Brain microvascular endothelial cell (primary cell): ENCODE measurements at regions not wholly inside any gene's neighbourhood (a gene's known extent, or its start where the extent isn't known, plus 50 kb on each side); places are given as distances from the start of the nearest gene placed in this dataset.
"Not testable (repeated sequence)": the region's sequence is repeated elsewhere in the genome, so short reads cannot be mapped to it uniquely, and the experiment has no call there.

Experiments used
- DNase-seq: peaks from one replicate; pipeline ENCODE4 v3.0.0-alpha.2; 2020
- H3K27ac ChIP-seq: fragments of 250-450 bp; sonication (Bioruptor Pico); 2 replicates; pipeline ENCODE4 v1.5.1; 2020; ENCODE audit warnings: mild to moderate bottlenecking, moderate library complexity
- H3K27me3 ChIP-seq: fragments of 250-450 bp; sonication (Bioruptor Pico); replicated peaks from 2 replicates; pipeline ENCODE4 v1.5.1; 2020; ENCODE audit warnings: mild to moderate bottlenecking
- H3K36me3 ChIP-seq: fragments of 250-450 bp; sonication (Bioruptor Pico); replicated peaks from 2 replicates; pipeline ENCODE4 v1.5.1; 2020; ENCODE audit warnings: mild to moderate bottlenecking
- H3K4me3 ChIP-seq: 2 replicates; pipeline ENCODE4 v1.5.1; 2011; ENCODE audit warnings: low read depth, mild to moderate bottlenecking, control low read depth, low read length, moderate library complexity
- in situ Hi-C: cut with HindIII; loops from 2 replicates; pipeline ENCODE4 v1.10.0; 2017; ENCODE audit warnings: low sequenced_read_pairs, low pct_ligation_motif_present
- TF ChIP-seq, protein P1 (sequence below): IDR thresholded peaks from 2 replicates; pipeline ENCODE4 v1.5.1; 2011; ENCODE audit warnings: low read depth, mild to moderate bottlenecking, moderate library complexity, low read length, control low read depth, inconsistent platforms; ENCODE audit errors: missing control alignments

DNA sequence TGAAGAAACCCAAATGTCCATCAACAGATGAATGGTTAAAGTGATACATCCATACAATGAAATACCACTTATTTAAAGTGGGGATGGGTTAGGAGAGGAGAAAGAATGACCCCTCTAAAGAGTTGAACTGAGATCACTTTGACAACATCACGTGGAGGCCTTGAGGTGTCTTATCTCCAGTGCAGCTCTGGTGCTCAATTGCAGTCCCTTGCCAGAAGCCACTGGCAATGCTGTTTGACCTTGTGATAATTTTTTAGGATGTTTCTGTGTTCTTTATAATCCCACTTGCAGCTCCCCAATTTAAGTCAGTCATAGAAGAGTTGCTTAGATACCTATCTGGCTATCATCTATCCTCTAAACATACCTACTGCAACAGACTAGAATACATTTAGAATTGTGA, 167.6 kb downstream of the ZNF648 start:
- no peaks in the 10 kb centered on the region for H3K36me3 ChIP-seq
- no peak overlapping the region for H3K4me3 ChIP-seq
- no peak overlapping the region for H3K27ac ChIP-seq
- H3K27me3 ChIP-seq = no peaks in the 10 kb centered on the region
- no peak for DNase-seq
- in situ Hi-C loops = no loop called here
- TF ChIP-seq, protein P1, sequence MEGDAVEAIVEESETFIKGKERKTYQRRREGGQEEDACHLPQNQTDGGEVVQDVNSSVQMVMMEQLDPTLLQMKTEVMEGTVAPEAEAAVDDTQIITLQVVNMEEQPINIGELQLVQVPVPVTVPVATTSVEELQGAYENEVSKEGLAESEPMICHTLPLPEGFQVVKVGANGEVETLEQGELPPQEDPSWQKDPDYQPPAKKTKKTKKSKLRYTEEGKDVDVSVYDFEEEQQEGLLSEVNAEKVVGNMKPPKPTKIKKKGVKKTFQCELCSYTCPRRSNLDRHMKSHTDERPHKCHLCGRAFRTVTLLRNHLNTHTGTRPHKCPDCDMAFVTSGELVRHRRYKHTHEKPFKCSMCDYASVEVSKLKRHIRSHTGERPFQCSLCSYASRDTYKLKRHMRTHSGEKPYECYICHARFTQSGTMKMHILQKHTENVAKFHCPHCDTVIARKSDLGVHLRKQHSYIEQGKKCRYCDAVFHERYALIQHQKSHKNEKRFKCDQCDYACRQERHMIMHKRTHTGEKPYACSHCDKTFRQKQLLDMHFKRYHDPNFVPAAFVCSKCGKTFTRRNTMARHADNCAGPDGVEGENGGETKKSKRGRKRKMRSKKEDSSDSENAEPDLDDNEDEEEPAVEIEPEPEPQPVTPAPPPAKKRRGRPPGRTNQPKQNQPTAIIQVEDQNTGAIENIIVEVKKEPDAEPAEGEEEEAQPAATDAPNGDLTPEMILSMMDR = no peak

DNA sequence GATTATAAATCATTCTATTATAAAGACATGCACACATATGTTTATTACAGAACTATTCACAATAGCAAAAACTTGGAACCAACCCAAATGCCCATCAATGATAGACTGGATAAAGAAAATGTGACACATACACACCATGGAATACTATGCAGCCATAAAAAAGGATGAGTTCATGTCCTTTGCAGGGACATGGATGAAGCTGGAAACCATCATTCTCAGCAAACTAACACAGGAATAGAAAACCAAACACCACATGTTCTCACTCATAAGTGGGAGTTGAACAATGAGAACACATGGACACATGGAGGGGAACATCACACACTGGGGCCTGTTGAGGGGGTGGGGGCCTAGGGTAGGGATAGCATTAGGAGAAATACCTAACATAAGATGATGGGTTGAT, 168.4 kb downstream of the ZNF648 start:
- DNase-seq, in situ Hi-C loops, H3K27ac ChIP-seq, H3K36me3 ChIP-seq, H3K4me3 ChIP-seq, H3K27me3 ChIP-seq: not testable (repeated sequence)

DNA sequence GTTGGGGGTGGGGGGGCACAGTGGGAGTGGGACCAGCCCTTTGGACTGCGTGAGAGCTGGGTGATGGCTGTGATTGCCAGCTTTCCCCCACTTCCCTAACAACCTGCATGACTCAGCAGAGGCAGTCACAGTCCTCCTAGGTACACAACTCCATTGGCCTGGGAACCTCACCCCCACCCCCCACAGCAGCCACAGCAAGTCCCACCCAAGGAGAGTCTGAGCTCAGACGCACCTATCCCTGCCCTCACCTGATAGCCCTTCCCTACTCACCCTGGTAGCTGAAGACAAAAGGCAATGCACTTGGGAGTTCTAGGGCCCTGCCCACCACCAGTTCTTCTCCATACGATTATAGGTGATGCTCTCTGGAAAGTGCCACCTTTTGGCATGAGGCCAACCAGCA, 188.9 kb downstream of the ZNF648 start:
- no peaks in the 10 kb centered on the region for H3K36me3 ChIP-seq
- H3K4me3 ChIP-seq = no peak overlapping the region
- no peak for DNase-seq
- H3K27me3 ChIP-seq = no peaks in the 10 kb centered on the region
- no peak overlapping the region for H3K27ac ChIP-seq
- in situ Hi-C loops = no loop called here
- TF ChIP-seq, protein P1 = no peak

GRCh38 chr1:181863736-181864135, 197.8 kb downstream of the ZNF648 start:
- TF ChIP-seq, protein P1 = no peak
- no peak overlapping the region for H3K27ac ChIP-seq
- no peaks in the 10 kb centered on the region for H3K27me3 ChIP-seq
- H3K36me3 ChIP-seq = no peaks in the 10 kb centered on the region
- no peak for DNase-seq
- in situ Hi-C loops = no loop called here
- H3K4me3 ChIP-seq = no peak overlapping the region

DNA sequence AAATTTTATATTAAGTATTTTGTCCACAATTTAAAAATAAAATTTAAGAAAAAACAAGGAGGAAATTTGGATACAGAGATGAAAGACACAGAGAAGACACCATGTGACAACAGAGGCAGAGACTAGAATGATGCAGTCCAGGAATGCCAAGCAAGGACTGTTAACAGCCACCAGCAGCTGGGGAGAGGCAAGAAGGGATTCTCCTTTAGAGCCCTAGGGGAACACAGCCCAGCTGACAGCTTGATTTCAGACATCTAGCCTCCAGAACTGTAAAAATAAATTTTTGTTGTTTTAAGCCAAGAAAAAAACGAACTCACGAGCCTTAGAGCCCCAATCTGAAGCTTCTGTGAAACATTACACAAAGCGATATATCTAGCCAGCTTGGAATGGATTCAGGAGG, 198.5 kb downstream of the ZNF648 start:
- TF ChIP-seq, protein P1 = no peak
- in situ Hi-C loops = no loop called here
- Histone ChIP-seq H3K27me3 (no peaks in the 10 kb centered on the region), H3K36me3 (no peaks in the 10 kb centered on the region), H3K4me3 (no peak overlapping the region), H3K27ac (no peak overlapping the region)
- DNase-seq = no peak

GRCh38 chr1:181858135-181858534, 203.4 kb downstream of the ZNF648 start:
- in situ Hi-C loops = no loop called here
- TF ChIP-seq, protein P1 = no peak
- Histone ChIP-seq H3K27me3 (no peaks in the 10 kb centered on the region), H3K27ac (no peak overlapping the region), H3K4me3 (no peak overlapping the region), H3K36me3 (no peaks in the 10 kb centered on the region)
- DNase-seq = no peak
